Small intestine (tissue), 7 donors: ENCODE measurements at regions not wholly inside any gene's neighbourhood (a gene's known extent, or its start where the extent isn't known, plus 50 kb on each side); places are given as distances from the start of the nearest gene placed in this dataset.

Source experiments
- DNase-seq, 2 donors: peaks; one replicate each; pipeline versions ENCODE4 v3.0.0 to v3.0.0-alpha.2; 2013
- FAIRE-seq: peaks from 2 replicates; lab custom pipeline; 2012; peaks lifted over from hg19 to GRCh38; lab: Jason Lieb, UNC
- H3K27ac ChIP-seq, 3 donors: one replicate each; pipeline ENCODE4 v1.5.1; 2013; ENCODE audit warnings: low read length in 2 of 3, mild to moderate bottlenecking in 2 of 3, control low read depth in 1 of 3, inconsistent platforms in 1 of 3, low read depth in 1 of 3, moderate library complexity in 1 of 3
- H3K27me3 ChIP-seq, 3 donors: one replicate each; pipeline ENCODE4 v1.6.1; 2013; ENCODE audit warnings: low read length in 3 of 3, inconsistent platforms in 1 of 3; ENCODE audit not compliant: control insufficient read depth in 3 of 3, insufficient read depth in 3 of 3
- H3K36me3 ChIP-seq, 3 donors: one replicate each; pipeline ENCODE4 v1.6.1; 2013; ENCODE audit warnings: low read length in 3 of 3, inconsistent platforms in 1 of 3, low read depth in 1 of 3, mild to moderate bottlenecking in 1 of 3, moderate library complexity in 1 of 3; ENCODE audit not compliant: control insufficient read depth in 3 of 3, insufficient read depth in 2 of 3
- H3K4me1 ChIP-seq, 3 donors: one replicate each; pipeline ENCODE4 v1.6.1; 2013; ENCODE audit warnings: low read length in 2 of 3, inconsistent platforms in 1 of 3, low read depth in 1 of 3, mild to moderate bottlenecking in 1 of 3, moderate library complexity in 1 of 3; ENCODE audit not compliant: control insufficient read depth in 3 of 3, insufficient read depth in 2 of 3
- H3K4me3 ChIP-seq, 3 donors: one replicate each; pipeline ENCODE4 v1.5.1; 2013; ENCODE audit warnings: low read length in 3 of 3, control low read depth in 1 of 3, inconsistent platforms in 1 of 3, low read depth in 1 of 3, mild to moderate bottlenecking in 1 of 3, moderate library complexity in 1 of 3
- H3K9me3 ChIP-seq, 2 donors: one replicate each; pipeline ENCODE4 v1.6.1; 2013; ENCODE audit warnings: low read depth in 1 of 2, low read length in 1 of 2; ENCODE audit not compliant: control insufficient read depth in 2 of 2, insufficient read depth in 1 of 2
- WGBS, 3 donors: extraction: QIAGEN DNeasy Blood & Tissue Kit; methylation state at CpG; one replicate each; pipeline ENCODE4 v1.1.7; 2013; 5-methylcytosine and 5-hydroxymethylcytosine counted together
- donor health status: healthy with polysubstance abuse.
- donor health status: control.
- donor health status: control.
- donor health status: Bipolar disorder and iron deficiency.
- donor health status: healthy.

DNA sequence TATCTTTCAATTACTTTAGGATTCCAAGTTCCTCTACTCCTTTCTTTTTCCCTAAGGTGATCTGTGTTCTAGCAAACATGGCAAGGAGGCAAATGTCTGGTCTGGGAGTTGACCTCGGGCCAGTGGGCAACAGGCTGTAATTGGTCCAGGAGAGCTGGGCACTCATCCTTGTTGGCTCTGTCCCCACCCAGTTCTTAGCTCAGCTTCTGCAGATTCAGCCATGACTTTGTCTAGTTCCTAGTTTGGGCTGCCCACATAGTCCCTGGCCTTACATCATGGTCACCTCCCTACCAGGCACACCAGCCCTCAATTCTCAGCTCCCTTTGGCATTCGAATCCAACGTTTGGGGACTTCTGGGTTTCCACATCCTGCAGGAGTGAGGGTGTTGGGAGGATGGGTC lies 92.1 kb upstream of the DAP start:
- Histone ChIP-seq H3K9me3 (no peaks in the 10 kb centered on the region), H3K36me3 (no peaks in the 10 kb centered on the region), H3K27me3 (peaks cover 0 to 11% (median 2%) of the 10 kb centered on the region in 3 donors), H3K4me3 (no peak overlapping the region), H3K4me1 (peaks cover 0 to 7% (median 0%) of the 10 kb centered on the region in 3 donors), H3K27ac (no peak overlapping the region)
- no peak for FAIRE-seq
- DNase-seq, result no peak
- 82 to 89% (median 88%) methylated on average over 3 of the region's 3 CpGs for WGBS, 3 donors

DNA sequence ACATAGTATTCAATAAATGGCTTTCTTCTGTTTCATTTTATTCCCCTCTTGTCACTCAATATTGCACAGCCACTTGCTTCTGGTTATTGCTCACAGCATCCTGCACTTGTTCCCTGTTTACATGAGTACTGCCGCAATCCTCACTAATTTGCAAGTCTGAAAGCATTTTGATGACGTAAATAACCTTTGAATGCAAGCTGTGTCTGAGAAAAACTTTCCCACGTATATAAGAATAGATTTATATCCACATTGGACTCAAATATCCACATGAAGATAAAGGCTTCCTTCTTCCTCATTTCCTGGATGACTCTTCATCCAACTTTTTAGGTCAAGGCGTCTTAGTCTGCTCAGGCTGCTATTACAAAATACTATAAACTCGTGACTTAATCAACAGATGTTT lies 88.2 kb upstream of the DAP start:
- H3K9me3 ChIP-seq, result no peaks in the 10 kb centered on the region
- WGBS, 3 donors, result 59 to 71% (median 70%) methylated on average over 5 of the region's 5 CpGs
- H3K4me1 ChIP-seq, result no peaks in the 10 kb centered on the region
- DNase-seq (no peak), FAIRE-seq (no peak)
- H3K27ac ChIP-seq, result no peak overlapping the region
- H3K27me3 ChIP-seq, result no peaks in the 10 kb centered on the region
- no peaks in the 10 kb centered on the region for H3K36me3 ChIP-seq
- no peak overlapping the region for H3K4me3 ChIP-seq

DNA sequence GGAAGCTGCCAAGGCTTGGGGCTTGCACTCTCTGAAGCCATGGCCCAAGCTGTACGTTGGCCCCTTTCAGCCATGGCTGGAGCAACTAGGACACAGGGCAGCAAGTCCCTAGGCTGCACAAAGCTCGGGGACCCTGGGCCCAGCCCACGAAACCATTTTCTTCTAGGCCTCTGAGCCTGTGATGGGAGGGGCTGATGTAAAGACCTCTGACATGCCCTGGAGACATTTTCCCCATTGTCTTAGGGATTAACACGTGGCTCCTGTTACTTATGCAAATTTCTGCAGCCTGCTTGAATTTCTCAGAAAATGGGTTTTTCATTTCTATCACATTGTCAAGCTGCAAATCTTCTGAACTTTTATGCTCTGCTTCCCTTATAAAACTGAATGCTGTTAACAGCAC lies 83.0 kb upstream of the DAP start:
- no peaks in the 10 kb centered on the region for H3K27me3 ChIP-seq
- H3K4me1 ChIP-seq, result no peaks in the 10 kb centered on the region
- 65 to 75% (median 70%) methylated on average over 4 of the region's 4 CpGs for WGBS, 3 donors
- no peak for FAIRE-seq
- no peak overlapping the region for H3K4me3 ChIP-seq
- DNase-seq, result no peak
- H3K9me3 ChIP-seq, result no peaks in the 10 kb centered on the region
- H3K27ac ChIP-seq, result no peak overlapping the region
- H3K36me3 ChIP-seq, result no peaks in the 10 kb centered on the region

- Histone ChIP-seq H3K4me1 (no peaks in the 10 kb centered on the region), H3K4me3 (no peak overlapping the region), H3K36me3 (no peaks in the 10 kb centered on the region), H3K27ac (no peak overlapping the region), H3K27me3 (no peaks in the 10 kb centered on the region), H3K9me3 (no peaks in the 10 kb centered on the region)
- 64 to 86% (median 75%) methylated on average over 3 of the region's 3 CpGs for WGBS, 3 donors
- DNase-seq (no peak), FAIRE-seq (no peak)
Measured at GRCh38 chr5:10842823-10843222, 81.8 kb upstream of the DAP start.

DNA sequence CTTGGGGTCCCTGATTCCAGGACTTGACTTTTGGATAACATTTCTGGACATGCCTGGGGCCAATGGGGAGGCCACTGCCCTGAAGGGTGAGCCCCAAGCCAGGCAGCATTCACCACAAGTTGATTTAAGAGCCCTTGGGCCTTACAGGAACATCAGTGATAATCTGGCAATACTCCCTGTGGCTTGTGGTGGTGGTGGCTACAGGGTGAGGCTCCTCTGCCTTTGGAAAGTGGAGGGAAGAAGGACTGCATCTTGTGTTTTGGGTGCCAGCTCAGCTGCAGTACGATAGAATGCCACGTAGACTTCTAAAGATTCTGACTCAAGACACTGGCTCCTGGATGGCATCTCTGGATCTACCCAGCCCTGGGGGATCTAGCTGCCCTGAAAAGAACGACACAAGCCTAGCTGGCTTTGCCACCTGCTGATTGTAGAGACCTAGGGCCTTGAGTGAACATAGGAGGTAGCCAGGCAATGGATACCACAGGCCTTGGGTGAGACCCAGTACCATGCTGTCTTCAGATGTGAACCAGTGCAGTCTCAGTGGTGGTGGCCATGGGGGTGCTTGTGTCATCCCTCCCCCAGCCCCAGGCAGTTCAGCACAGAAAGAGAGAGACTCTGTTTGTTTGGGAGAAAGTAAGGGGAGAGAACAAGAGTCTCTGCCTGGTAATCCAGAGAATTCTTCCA lies 79.0 kb upstream of the DAP start:
- Histone ChIP-seq H3K36me3 (no peaks in the 10 kb centered on the region), H3K9me3 (no peaks in the 10 kb centered on the region), H3K27me3 (no peaks in the 10 kb centered on the region), H3K4me3 (no peak overlapping the region), H3K27ac (no peak overlapping the region), H3K4me1 (no peaks in the 10 kb centered on the region)
- DNase-seq (no peak), FAIRE-seq (no peak)
- WGBS, 3 donors, result 83 to 86% (median 85%) methylated on average over 3 of the region's 3 CpGs

- DNase-seq (no peak), FAIRE-seq (no peak)
- Histone ChIP-seq H3K27ac (no peak overlapping the region), H3K36me3 (no peaks in the 10 kb centered on the region), H3K4me3 (no peak overlapping the region), H3K9me3 (no peaks in the 10 kb centered on the region), H3K27me3 (peaks cover 0 to 3% (median 0%) of the 10 kb centered on the region in 3 donors), H3K4me1 (no peaks in the 10 kb centered on the region)
- 44 to 74% (median 47%) methylated on average over 3 of the region's 3 CpGs for WGBS, 3 donors
Measured at GRCh38 chr5:10839118-10839517, 78.1 kb upstream of the DAP start.

GRCh38 chr5:10838038-10838437 lies 77.0 kb upstream of the DAP start:
- FAIRE-seq, result no peak

GRCh38 chr5:10836986-10837385 lies 76.0 kb upstream of the DAP start:
- FAIRE-seq (no peak), DNase-seq (no peak)
- WGBS, 3 donors, result 94 to 99% (median 95%) methylated on average over 2 of the region's 2 CpGs
- no peak overlapping the region for H3K27ac ChIP-seq
- H3K4me1 ChIP-seq, result peaks cover 0 to 6% (median 0%) of the 10 kb centered on the region in 3 donors
- no peaks in the 10 kb centered on the region for H3K36me3 ChIP-seq
- H3K9me3 ChIP-seq, result no peaks in the 10 kb centered on the region
- H3K4me3 ChIP-seq, result no peak overlapping the region
- peaks cover 0 to 4% (median 0%) of the 10 kb centered on the region in 3 donors for H3K27me3 ChIP-seq

More at GRCh38 chr5:10838038-10838437, 77.0 kb upstream of the DAP start:
- no peaks in the 10 kb centered on the region for H3K36me3 ChIP-seq
- peak in 1 of 2 donors; percentile 3 for DNase-seq
- no peak overlapping the region for H3K27ac ChIP-seq
- H3K9me3 ChIP-seq, result no peaks in the 10 kb centered on the region
- WGBS, 3 donors, result 53 to 79% (median 53%) methylated on average over 5 of the region's 5 CpGs
- no peak overlapping the region for H3K4me3 ChIP-seq
- peaks cover 0 to 4% (median 0%) of the 10 kb centered on the region in 3 donors for H3K27me3 ChIP-seq
- no peaks in the 10 kb centered on the region for H3K4me1 ChIP-seq

DNA sequence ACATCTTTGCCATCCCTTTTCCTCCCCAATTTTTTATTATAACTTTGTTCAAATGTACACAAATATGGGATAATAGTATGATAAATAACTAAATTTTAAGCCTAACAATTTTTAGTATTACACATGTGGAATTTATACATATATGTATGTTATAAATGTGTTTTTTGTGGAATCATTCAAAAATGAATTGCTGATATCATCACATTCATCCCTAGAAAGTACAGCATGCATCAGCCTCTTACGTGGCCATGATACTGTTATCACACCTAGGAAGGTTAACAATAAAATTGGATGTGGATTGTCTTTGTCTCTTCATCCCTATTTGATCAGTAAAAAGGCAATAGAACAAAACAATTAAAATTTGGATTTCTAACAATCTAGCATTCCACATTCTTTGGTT lies 73.7 kb upstream of the DAP start:
- no peak for FAIRE-seq
- 68 to 86% (median 78%) methylated on average over 1 of the region's 1 CpG for WGBS, 3 donors

More for the DNA sequence above, 73.7 kb upstream of the DAP start:
- H3K4me1 ChIP-seq, result peaks cover 0 to 6% (median 0%) of the 10 kb centered on the region in 3 donors
- H3K27me3 ChIP-seq, result peaks cover 0 to 6% (median 0%) of the 10 kb centered on the region in 3 donors
- no peak overlapping the region for H3K27ac ChIP-seq
- no peak for DNase-seq
- H3K36me3 ChIP-seq, result no peaks in the 10 kb centered on the region
- no peak overlapping the region for H3K4me3 ChIP-seq
- no peaks in the 10 kb centered on the region for H3K9me3 ChIP-seq
